ENCODE measurements at regions not wholly inside any gene's neighbourhood (a gene's known extent, or its start where the extent isn't known, plus 50 kb on each side); places are given as distances from the start of the nearest gene placed in this dataset.

- TF ChIP-seq CTCF (IDR thresholded peaks at IDR 0.05 in 2 of 3, conservative IDR thresholded peaks at IDR 0.05 in 1 of 3; ENCODE audit: control insufficient read depth in 2 of 3, extremely low read depth in 1 of 3, insufficient read depth in 1 of 3, low read depth in 3 of 3, low read length in 3 of 3) (no peak), BCL3 (IDR thresholded peaks at IDR 0.05; ENCODE audit: borderline replicate concordance, insufficient read depth, low read depth, low read length, poor library complexity, severe bottlenecking) (no peak), HDGF (IDR thresholded peaks at IDR 0.05) (no peak), BCL11A (IDR thresholded peaks at IDR 0.05; ENCODE audit: low read depth, low read length) (no peak), SIN3A (IDR thresholded peaks at IDR 0.05; ENCODE audit: low read depth, low read length) (no peak), YY1 (IDR thresholded peaks at IDR 0.05; ENCODE audit: low read depth, low read length) (no peak)
- TF ChIP-seq, protein P1, sequence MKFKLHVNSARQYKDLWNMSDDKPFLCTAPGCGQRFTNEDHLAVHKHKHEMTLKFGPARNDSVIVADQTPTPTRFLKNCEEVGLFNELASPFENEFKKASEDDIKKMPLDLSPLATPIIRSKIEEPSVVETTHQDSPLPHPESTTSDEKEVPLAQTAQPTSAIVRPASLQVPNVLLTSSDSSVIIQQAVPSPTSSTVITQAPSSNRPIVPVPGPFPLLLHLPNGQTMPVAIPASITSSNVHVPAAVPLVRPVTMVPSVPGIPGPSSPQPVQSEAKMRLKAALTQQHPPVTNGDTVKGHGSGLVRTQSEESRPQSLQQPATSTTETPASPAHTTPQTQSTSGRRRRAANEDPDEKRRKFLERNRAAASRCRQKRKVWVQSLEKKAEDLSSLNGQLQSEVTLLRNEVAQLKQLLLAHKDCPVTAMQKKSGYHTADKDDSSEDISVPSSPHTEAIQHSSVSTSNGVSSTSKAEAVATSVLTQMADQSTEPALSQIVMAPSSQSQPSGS (IDR thresholded peaks at IDR 0.05; ENCODE audit: low read length): no peak
Observed at GRCh38 chrX:23505531-23506303, 161.6 kb upstream of the PRDX4 start.
